ENCODE measurements at regions not wholly inside any gene's neighbourhood (a gene's known extent, or its start where the extent isn't known, plus 50 kb on each side); places are given as distances from the start of the nearest gene placed in this dataset.

DNA sequence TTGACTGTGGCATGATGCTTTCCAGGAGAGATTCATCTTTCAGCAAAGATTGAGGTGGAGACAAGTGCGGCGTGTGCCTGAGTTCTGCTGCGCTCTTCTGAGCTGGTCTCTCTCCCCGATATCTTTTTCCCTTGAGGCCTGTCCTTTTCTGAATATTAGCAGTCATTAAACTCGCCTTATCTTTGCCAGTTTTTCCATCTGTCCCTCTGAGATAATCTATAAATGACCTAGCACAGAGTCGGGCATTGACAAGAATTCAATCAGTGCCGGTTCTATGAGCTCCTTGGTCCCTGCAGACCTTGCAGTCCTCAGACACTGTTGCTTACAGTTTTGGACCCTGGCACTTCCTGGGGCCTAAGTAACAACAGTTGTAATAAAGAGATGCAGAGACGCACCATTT lies 89.7 kb upstream of the IKZF1 start:
- TF ChIP-seq ZSCAN5A (CRISPR knock-in tag; IDR thresholded peaks at IDR 0.05; ENCODE audit: borderline replicate concordance) (no peak), TCF12 (IDR thresholded peaks at IDR 0.05) (no peak), TCF12 (CRISPR knock-in tag; IDR thresholded peaks at IDR 0.05) (no peak), NFIC (IDR thresholded peaks at IDR 0.05; ENCODE audit: low read length) (no peak), HDAC1 (CRISPR knock-in tag; IDR thresholded peaks at IDR 0.05) (no peak), EZH2 (conservative IDR thresholded peaks at IDR 0.05; ENCODE audit: low read depth, low read length) (no peak), PAF1 (CRISPR knock-in tag; IDR thresholded peaks at IDR 0.05) (no peak), KDM1A (CRISPR knock-in tag; IDR thresholded peaks at IDR 0.05) (no peak), HMG20B (CRISPR knock-in tag; conservative IDR thresholded peaks at IDR 0.05) (no peak), ZNF775 (CRISPR knock-in tag; IDR thresholded peaks at IDR 0.05; ENCODE audit: borderline replicate concordance) (no peak), CTCF (CRISPR knock-in tag; IDR thresholded peaks at IDR 0.05) (no peak), HIC2 (CRISPR knock-in tag; IDR thresholded peaks at IDR 0.05; ENCODE audit: low read depth) (no peak)
- TF ChIP-seq, protein P1, sequence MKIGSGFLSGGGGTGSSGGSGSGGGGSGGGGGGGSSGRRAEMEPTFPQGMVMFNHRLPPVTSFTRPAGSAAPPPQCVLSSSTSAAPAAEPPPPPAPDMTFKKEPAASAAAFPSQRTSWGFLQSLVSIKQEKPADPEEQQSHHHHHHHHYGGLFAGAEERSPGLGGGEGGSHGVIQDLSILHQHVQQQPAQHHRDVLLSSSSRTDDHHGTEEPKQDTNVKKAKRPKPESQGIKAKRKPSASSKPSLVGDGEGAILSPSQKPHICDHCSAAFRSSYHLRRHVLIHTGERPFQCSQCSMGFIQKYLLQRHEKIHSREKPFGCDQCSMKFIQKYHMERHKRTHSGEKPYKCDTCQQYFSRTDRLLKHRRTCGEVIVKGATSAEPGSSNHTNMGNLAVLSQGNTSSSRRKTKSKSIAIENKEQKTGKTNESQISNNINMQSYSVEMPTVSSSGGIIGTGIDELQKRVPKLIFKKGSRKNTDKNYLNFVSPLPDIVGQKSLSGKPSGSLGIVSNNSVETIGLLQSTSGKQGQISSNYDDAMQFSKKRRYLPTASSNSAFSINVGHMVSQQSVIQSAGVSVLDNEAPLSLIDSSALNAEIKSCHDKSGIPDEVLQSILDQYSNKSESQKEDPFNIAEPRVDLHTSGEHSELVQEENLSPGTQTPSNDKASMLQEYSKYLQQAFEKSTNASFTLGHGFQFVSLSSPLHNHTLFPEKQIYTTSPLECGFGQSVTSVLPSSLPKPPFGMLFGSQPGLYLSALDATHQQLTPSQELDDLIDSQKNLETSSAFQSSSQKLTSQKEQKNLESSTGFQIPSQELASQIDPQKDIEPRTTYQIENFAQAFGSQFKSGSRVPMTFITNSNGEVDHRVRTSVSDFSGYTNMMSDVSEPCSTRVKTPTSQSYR (CRISPR knock-in tag; IDR thresholded peaks at IDR 0.05; ENCODE audit: borderline replicate concordance) = no peak
